ENCODE measurements at regions not wholly inside any gene's neighbourhood (a gene's known extent, or its start where the extent isn't known, plus 50 kb on each side); places are given as distances from the start of the nearest gene placed in this dataset.

DNA sequence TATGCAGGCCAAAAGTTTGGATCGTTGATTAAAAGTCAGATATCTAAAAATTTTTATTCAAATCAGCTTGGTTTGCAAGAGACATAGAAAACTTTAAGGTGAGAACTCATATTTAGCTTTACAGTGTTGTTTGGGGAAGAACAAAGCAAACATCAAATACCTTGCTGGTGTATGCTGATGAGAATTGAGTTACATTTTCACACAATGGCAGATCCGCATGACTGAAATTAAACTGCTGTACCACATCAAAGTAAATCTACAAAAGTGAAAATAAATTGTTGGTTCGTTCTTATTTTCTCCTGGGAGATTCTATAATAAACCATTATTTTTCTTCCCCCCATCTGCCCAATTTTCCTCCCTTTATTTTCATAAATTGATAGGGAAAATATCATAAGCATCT, 198.2 kb upstream of the PCSK5 start:
- no peak for DNase-seq

DNA sequence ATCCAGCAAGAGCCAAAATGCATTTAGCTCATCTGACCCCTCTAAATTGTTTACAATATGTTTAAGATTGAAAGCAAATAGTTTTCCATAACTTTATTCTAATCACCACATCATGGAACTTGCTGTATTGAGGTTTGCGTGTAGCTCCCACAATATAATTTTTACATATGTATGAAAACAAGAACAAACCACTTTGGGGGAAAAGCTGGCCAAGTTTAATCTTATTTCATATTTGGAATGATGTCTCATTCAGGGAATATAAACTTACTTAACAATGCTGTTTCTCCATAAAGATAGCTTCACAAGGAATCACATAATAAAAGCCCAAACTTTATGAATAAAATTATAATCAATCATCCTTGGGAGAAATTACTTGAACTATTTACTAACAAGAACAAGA, 194.6 kb upstream of the PCSK5 start:
- no peak for DNase-seq

DNA sequence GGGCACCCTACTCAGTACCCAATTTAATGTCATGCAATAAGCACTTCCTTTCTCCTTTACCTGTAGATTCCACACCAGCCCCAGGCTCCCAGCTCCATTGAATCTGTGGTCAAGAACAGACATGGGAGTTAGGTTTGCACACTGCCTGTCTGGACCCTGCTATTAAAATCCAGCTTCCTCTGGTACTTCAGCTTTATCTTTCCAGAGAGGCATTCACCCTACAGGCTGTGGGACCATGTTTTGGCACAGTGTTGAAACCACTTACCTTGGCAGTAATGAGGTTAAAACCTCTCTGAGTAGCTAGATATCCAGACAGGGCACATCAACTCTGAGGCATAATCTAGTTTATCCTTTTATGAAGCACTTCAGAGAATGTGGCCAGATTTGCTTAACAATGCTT, 191.5 kb upstream of the PCSK5 start:
- no peak for DNase-seq

DNA sequence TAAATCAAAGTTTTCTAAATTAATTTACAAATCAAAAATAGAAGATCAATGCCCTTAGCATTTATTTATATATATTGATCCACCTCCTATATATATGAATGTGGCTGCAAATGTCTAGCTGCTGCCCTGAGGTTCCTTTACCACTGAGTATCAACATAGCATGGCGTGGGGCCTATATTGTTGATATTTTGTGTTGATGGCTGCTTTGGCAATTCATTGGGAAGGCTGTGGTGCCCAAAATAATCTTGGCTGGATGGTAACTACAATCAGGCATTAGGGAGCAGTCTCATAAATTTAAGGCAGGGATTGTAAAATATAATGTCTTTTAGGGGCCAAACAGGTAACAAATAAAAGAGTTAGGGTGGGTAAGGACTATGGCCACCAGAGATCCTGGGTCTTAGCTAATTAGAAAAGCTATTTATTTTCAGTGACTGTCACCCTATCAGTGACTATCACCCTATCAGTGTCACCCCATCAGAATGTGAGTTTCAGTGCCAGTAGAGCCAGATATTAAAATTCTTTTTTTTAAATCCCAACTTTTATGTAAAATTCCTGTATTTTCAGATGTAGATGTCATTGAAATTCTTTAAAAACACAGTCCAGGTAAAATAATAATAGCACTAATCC, 190.7 kb upstream of the PCSK5 start:
- DNase-seq = no peak

DNA sequence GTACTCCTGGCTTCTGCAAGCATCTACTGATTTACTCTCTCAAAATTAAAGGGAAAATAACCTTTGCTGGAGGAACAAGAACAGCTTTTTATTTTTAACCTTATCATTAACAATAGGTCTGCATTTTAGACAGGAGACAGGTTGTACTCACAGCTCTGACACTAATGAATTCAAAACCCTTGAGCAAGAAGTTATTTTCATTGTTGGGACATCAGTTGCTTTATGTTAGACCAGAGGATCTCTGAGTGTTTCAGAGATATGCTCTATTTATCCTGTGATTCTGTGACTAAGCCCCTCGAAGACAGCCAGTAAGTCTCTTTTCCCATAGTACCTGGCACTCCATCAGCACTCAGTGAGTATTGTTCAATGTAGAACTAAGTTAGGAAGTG, 190.2 kb upstream of the PCSK5 start:
- DNase-seq = no peak

DNA sequence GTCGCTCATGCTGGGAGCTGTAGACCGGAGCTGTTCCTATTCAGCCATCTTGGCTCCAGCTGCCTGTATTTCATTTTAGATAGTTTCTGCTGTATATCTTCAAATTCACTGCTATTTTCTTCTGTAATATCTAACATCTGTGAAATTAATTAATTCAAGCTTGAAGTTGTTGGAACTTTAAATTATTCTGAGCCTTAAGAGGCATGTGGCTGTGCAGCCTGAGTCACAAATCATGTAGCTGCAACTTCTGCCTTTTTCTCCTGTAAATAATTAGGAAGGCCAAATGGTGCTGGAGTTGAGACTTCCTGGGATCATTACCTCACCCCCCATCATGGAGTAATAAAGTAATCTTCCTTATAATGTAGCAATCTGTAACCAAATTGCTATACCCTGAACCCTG, 183.3 kb upstream of the PCSK5 start:
- DNase-seq = no peak

DNA sequence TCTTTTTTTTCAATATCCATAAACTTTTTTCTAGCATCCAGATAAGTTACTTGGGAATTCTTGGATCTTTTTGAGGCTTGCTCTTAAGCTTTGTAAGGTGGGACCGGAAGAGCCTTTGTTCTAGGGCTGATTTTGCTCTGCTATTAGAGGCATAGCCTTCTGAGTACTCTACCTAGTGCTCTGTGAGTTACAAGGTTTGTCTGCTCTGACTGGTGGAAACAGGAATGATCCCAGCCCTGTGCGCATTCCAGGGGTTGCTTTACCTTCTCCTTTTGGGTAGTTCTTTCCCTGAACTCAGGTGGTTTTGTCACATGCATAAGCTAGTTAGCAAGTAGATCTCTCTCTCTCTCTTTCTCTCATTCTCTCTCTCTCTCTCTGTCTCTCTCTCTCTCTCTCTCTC, 180.8 kb upstream of the PCSK5 start:
- DNase-seq = no peak

DNA sequence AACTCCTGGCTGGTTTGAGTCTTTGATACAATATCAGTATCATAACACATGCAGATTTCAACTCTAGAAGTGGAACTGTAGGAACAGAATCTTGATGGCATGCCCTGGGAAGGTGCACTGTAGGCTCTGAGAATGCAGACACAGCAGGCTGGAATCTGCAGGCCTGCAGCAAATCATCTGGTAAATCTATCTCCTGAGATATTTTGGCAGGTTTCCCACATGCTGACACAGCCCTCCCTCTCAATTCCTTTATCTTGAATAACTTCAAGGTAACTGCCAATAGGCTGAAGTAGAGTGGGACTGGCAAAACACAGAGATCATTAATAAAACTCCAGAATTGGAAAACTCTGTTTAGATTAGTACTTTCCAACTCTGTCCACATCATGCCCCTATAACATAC, 177.8 kb upstream of the PCSK5 start:
- DNase-seq = no peak

DNA sequence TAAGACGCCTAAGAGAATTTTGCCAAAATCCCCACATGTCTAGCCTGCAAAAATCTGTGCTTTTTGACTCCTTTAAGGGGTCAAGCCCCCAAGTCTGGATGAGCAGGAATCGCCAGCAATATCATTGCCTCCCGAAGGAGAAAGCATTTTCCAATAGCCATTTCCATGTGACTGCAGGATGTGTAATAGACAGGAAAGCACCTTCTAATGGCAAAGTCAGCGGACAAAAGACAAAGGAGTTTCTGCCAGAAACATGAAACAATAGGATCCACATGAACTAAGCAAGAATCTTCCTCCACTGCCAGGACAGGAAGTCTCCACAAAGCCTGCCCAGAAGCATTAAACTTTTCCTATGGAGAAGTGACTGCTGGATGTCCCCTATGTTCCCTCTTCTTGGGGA, 177.1 kb upstream of the PCSK5 start:
- DNase-seq = no peak

DNA sequence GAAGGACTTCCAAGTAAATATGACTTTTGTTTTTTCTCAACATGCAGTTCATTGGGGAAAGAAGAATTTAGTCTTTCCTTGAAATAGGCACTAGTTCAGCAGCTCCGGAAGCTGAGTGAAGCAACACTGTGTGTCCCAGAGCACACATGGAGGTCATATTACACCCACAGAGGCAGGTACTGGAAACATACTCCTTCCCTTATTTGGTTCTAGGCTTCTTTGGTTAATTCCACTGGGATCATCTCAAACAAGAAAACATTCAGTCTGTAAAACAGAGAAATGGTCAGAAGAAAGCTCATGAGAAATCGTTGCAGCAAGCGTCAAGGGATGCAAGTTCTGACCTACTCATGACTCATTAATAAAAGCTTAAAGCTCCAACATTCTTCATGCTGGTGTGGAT, 175.1 kb upstream of the PCSK5 start:
- no peak for DNase-seq

DNA sequence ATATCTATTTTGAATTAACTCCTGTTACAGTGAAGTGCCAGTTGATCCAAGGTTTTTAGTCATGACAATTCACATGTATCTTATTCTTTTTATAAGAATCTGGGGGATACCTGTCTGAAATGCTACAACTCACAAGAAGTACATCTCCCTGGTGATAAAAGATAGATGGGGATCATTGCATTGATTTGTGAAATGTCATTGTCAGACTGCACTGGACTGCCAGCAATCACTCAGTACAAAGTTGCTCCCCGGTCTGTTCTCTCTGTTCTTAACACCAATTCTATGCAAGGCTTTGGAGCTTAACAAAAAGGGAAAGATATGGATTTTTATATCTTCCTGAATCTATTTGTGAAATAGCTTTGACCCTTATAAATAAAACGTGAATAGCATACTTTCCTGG, 171.8 kb upstream of the PCSK5 start:
- no peak for DNase-seq

DNA sequence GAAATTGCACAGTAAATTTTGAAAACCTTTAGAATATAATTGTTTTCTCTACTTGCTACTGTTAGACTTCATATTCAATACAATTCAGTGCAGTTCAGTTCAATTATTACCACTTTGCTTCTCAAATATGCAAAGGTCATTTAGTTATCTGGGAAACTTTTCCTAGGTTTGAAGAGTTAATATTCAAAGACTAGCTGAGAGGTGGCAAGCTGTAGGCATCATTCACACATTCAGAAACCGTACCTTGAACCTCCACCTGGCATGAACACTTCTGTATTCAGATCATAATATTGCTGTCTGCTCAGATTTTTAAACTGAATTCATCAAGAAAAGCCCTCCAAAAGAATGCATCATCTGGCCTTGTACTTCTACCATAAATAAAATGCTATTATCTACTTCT, 162.1 kb upstream of the PCSK5 start:
- no peak for DNase-seq

DNA sequence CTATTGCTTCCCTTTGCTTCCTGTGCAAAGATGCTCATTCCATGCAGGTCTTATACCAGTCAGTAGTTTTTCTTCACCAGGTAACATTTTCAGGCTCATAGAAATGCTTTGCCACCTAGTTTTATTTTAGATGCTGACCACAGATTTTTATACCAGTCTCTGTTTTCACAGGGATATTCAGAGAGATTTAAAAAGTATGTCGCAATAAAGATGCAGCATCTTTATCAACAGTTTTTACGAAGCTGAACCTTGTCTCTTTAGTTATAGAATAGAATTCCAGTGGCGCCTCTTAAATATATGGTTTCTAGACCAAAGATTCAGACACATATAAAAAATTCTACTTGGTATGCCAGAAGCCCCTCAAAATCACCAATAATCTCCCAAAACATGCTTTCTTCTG, 155.7 kb upstream of the PCSK5 start:
- no peak for DNase-seq

DNA sequence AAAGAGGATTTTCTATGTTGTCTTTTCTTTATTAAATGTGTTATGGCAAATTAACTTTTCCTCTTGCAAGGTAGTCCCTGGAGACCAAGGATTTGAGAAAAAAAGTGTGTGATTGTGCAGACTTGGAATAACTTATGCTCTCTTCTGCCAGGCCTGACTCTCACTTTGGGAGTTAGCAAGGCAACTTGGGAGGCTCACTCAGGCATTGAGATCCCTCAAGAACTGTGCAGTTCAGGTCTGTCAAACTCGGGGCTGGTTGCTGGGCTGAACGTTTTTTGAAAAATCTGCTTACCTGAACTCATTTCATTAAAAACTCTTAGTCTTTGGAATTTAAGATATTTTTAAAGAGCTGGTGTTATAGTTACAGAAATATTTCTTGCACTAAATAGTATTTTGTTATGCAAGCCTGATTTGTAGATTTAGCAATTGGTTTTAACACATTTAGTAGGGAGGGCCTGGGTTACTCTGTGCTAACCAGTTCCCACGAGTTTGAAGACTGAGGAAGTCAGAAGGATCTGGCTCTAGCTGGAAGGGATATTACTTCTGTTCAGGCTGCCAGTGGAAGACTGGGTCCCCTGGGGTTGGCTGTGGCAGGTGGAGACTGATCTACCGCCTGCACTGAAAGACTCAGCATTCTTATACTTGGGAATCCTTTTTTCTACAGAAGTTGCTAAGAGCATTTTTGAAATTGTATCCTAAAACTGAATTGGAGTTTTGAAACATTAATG, 150.4 kb upstream of the PCSK5 start:
- no peak for DNase-seq

DNA sequence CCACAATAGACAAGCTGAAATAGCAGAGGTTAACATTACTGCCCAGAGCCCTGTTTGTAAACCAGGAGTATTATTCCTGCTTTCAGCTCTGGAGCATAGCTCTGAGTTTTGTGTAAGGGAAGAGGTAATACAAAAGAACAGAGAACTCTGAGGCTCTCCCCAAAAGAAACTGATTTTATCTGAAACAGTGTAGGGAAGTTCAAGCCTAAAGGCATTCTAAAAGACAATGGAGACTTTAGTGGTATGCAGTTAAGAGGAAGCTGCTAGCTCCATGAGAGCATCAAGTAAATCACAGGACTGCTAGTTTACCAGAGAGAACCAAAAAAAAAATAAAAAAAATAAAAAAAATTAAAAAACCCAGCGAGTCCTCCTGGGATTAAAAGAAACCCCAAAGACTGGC, 146.6 kb upstream of the PCSK5 start:
- no peak for DNase-seq

DNA sequence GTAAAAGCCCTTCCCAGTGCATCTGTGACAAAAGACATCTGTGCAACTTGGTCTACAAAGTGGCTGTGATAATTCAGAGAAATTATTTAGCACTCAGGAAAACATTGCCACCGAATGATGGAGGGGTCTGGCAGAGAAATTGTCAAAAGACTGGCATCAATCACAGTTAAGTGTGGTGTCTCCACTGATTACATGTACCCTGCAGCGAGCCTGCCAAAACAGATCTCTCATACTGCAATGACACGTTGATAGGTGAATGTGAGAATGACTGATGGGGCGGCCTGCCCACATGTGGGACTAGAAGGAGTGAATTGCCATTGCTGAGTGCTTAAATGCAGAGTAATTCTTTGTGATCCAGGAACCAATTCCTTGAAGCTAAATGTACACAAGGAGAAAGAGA, 136.4 kb upstream of the PCSK5 start:
- DNase-seq = no peak

DNA sequence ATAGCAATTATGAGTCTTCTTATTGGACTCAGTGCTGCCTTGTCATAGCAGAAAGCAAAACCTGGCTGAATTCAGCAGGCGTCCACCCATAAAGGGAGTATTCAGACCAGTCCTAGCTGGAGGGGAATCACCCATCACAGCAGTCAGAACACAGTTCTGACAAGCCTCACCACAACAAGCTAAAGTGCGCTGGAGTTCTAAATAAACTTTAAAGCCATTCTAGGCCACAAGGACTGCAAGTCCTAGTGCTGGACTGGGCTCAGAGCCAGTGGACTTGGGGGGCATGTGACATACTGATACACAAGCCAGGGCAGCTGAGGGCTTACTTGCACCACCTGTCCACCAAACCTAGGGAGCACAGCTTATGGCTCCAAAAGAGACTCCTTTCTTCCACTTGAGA, 115.3 kb upstream of the PCSK5 start:
- DNase-seq = no peak

DNA sequence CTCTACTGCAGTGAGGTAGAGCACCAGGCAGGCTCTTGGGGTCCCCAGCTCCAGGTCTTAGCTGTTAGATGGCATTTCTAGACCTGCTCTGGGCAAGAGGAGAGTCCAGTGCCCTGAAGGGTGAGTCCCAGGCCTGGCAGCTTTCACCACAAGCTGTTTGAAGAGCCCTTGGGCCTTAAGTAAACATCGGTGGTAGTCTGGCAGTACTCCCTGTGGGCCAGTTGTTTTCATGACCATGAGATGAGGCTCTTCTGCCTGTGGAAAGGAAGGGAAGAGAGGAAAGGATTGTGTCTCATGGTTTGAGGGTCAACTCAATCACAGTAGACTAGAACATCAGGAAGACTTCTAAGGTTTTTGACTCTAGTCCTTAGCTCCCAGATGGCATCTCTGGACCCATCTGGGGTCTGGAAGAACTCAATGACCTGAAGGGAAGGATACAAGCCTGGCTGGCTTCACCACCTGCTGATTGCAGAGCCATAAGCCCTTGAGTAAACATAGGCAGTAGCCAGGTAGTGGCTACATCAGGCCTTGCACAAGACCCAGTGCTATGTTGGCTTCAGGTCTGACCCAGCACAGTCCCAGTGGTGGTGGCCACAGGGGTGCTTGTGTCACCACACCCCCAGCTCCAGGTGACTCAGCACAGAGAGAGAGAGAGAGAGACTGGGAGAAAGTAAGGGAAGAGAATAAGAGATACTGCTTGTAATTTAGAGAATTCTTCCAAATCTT, 114.3 kb upstream of the PCSK5 start:
- no peak for DNase-seq

DNA sequence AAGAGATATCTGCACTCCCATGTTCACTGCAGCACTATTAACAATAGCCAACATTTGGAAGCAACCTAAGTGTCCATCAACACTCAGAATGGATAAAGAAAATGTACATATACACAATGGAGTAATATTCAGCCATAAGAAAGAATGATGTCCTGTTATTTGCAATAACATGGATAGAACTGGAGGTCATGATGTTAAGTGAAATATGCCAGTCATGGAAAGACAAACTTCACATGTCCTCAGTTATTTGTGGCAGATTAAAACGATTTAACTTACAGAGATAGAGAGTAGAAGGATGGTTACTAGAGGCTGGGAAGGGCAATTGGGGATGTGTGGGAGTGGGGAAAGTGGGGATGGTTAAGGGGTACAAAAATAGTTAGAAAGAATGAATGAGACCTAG, 110.3 kb upstream of the PCSK5 start:
- DNase-seq = no peak

DNA sequence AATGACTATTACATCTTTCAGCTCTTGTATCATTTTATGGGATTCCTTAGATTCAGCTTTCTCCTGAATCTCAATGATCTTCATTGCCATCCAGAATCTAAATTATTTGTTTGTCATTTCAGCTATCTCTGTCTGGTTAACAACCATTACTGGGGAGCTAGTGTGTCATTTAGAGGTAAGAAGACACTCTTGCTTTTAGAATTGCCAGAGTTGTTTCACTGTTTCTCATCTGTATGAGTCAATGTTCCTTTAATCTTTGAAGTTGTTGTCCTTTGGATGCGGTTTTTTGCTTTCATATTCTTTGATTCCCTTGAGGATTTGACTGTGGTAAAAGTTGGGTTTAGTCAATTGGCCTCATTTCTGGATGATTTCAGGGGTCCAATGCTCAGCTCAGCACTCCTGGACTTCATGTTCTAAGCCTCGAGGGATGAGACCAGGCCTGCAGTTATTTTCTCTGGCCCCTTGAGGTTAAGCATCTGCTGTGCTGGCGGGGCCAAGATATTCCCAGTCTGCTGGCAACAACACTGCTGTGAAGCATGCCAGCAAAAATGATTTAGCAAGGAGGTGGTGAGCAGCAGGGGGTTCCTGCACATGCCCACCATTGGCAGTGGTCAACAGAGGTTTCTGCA, 102.4 kb upstream of the PCSK5 start:
- no peak for DNase-seq

DNA sequence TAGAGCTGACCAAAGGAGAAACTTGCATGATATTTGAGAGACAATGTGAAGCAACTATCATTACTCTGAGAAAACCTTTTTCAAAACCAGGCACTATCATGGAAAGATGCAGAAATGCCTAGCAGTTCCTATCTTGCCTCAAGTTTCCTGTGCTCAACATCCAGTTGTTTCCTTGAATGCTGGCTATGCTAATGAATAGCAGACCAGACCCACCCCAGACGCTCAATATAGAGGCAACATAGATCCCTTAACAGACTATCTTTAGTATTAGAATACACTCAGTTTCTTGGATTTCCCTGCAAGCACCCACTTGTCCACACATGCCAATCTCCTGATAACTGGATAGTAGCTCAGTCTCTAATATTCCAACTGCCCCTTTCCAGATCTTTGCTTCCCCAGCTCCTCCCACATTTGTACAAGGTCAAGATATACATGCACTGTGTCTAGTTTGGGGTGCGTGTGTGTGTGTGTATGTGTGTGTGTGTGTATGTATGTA, 93.3 kb upstream of the PCSK5 start:
- DNase-seq = no peak

DNA sequence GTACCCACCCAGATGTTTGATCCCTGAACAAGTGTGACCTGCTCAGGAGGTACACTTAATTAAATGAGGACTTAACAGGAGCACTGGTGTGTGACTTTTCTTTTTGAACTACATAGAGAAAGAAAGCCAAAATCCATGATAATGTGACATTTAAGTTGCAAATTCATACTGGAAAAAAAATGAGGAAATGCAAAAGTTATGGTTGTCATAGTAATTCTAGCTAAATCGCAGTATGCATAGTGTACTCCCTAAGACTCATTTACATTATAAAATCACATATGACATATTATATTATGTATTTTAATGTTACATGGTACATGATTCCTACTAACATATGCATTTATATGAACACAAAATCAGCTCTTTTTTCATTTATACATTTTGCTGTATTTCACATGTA, 92.0 kb upstream of the PCSK5 start:
- no peak for DNase-seq

DNA sequence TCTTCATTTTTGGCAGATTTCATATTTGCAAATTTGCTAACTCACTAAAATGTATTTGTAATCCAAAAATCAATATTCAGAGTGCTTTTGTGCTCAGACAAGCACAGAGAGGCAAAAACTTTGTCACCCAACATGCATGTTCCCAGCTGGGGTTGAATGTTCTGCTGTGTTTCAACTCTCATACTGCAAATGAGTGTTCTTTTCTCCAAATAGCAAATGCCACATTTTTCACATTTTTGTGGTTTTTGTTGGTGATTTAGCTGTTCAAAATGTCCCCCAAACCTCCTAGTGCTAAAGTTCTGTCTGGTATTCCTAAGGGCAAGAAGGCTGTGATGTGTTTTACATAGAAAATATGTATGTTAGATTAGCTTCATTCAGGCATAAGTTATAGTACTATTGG, 87.3 kb upstream of the PCSK5 start:
- DNase-seq = no peak

DNA sequence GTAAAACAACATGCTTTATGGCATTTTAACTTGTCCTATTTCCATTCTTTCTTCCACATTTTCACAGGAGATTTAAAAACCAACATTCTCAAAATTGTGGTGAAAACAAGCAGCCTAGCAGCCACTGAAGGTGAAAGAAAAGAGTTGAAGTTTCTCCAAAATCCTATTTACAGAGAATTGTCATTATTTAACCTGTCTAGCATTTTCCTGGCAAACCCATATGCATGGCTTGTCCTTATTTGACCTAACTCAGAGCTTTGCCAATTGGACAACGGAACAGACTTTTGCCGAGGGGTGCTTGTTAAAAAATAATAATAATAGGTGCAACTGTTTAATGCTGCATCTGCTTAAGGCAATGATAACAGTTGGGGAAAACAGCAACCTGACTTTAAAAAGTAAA, 80.4 kb upstream of the PCSK5 start:
- DNase-seq = no peak
